ENCODE measurements at regions not wholly inside any gene's neighbourhood (a gene's known extent, or its start where the extent isn't known, plus 50 kb on each side); places are given as distances from the start of the nearest gene placed in this dataset.

- TF ChIP-seq CTCF (IDR thresholded peaks at IDR 0.05; ENCODE audit: low read length) (no peak), EZH2 (optimal IDR thresholded peaks at IDR 0.05; ENCODE audit: low read depth, low read length) (no peak), EZH2phosphoT487 (IDR thresholded peaks at IDR 0.05; ENCODE audit: low read length) (no peak)
These were observed 290.2 kb downstream of the SOX4 start for GRCh38 chr6:21883595-21884328.

Measured in MM.1S (cell line).